Stimulated activated CD8-positive, alpha-beta memory T cell treated with anti-CD3 and anti-CD28 coated beads, Interleukin-4, amount 100 ng/mL, for 24 hours (primary cell): ENCODE measurements at regions not wholly inside any gene's neighbourhood (a gene's known extent, or its start where the extent isn't known, plus 50 kb on each side); places are given as distances from the start of the nearest gene placed in this dataset.
"Not testable (repeated sequence)": the region's sequence is repeated elsewhere in the genome, so short reads cannot be mapped to it uniquely, and the experiment has no call there.

Source experiments
- DNase-seq: peaks from one replicate; pipeline ENCODE4 v3.0.0-alpha.2; 2020; ENCODE audit warnings: low read depth

DNA sequence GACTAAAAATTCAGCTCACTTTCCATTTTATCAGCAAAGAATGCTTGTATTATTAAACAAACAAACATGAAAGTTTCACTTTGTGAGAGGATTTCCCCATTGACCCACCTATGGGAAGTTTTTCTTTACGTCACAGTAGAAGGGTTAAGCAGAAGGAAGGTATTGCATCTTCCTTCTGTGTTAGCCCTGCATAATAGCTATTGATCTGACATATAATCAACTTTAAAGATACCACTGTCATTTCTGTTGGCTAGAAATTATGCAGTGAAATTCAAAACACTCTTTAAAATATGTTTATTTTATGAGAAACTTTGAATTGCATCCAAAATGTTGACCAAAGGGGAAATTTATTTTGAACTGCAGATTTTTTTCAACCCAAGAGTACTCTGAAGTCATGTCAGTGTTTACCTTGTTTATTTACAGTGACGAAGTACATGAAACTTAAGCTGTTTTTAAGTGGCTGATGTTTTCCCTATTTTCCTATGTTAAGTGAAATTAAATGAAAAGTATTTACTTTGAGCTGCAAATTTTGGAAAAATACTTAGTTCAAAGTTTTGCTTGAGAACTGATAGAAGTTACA is 566.4 kb downstream of the ZEB2 start:
- DNase-seq, result no peak

DNA sequence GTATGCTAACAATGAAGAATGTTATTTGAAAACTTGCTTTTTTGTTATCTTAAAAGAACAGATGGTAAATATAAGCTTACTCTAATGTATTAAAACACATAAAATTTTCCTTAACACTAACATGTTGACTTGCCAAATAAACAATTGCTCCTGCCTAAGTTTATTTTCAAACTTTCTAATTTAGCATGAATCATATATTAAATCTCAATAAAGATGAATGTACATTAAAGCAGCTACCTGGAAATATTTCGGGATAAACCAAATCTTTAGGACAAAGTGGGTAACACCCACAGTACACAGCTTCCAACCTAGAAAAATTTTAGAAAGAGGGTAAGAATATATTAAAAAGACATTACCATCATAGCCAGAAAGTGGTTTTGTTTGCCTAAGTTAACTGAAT is 567.4 kb downstream of the ZEB2 start:
- DNase-seq, result no peak

DNA sequence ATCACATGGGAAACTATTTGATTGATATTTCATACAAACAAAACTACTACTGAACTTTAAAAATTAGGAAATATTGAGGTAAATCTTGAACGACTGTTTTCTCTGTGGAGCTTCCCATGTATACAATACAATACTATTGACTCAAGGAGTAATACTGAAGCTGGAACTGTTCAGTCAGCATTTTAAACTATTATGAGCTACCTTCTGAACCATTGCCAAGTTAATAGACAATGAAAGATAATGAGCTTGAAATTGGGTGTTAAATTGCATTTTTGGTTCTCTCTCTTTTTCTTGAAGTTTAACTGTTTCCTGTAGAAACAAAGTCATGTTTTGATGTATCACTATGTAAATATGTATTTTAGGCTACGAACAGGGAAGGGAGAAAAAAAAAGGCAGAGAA is 569.2 kb downstream of the ZEB2 start:
- DNase-seq, result no peak

DNA sequence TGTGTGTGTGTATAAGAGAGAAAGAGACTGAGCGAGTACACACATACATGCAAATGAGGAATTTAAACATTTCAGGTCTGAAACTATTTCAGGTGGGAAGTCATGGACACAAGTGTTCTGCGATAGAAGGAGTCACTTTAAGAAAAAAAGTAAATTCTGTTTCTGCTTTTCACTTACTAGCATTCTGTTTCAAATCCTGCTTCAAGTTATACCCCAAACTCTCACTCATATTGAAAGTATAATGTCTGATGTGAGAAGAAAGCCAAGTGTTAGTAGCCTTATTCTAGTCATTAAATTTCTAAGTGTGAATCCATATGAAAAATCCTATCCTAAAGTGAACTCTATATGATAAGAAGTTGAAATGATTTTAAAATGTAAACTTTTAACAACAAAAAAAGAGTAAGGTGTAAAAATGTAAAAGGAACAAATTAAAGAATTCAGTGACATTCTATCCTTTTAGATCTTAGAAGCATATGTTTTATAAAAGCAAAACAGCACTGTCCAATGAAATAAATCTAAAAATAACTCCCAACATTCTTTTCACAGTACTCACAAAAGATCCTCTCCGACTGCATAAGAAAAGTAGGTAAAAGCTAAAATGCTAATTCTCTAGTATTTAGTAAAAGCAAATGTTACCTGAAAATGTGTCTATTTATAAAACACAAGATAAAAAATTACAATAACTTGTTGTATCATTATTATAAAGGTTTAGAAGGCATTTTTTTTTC is 570.6 kb downstream of the ZEB2 start:
- DNase-seq, result no peak

DNA sequence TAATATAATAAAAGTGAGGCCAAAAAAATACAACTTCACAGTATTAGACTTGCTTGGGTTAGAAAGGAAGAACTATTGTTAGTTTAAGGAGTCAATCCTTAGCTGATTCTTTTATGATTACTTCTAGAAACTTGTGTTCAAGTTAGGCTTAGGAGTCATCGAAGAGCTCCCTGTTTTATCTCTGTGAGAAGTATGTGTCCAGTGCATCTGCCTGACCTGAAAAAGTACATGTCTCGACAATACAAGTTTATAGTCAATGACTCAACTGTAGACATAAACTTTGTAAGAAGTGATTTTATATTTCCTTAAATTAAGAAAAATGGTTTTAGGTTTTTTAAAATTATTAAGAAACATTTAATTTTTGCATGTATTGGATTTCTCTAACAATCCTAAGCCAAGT is 571.2 kb downstream of the ZEB2 start:
- no peak for DNase-seq

DNA sequence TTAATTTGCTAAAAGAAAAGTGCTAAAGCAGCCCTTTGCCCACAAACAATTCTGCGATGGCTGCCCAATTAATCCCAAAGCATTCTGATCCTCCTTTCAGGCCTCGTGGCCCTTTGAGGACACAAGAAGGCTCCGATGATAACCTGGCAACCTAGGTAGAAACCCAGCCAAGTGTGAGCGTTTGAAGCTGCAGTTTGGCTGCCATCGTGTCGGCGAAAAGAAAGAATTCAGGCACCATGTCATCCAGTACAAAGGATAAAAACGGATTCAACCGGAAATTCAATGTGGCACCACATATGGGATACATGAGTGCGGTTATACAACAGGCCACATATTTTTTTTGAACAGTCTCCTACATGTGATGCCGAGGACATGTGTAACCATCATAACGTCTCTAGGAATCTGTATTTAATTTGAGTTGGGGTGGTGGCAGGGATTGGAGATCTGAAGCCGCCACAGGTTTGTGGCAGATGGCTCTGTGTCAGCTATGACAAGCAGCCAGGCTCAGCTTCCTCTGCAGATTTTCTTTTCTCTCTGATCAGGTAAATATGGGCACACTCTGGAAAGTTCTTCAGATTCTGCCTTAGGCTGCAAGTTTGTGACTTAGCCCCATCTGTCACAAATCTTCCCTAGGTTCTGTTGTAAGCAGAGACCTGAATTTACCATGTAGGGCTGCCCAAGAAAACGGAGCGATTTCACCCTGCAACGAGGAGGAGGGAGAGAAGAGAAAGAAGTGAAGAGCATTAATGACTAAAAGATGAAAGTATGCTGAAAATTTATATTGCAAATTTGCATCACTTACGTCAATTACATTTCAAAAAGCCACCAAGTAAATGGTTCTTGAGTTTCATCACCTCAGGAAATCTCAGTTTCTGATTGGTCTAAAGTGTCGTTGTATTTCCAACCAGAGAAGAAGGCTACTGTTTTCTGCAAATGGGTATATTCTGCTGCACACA is 573.2 kb downstream of the ZEB2 start:
- DNase-seq, result no peak

DNA sequence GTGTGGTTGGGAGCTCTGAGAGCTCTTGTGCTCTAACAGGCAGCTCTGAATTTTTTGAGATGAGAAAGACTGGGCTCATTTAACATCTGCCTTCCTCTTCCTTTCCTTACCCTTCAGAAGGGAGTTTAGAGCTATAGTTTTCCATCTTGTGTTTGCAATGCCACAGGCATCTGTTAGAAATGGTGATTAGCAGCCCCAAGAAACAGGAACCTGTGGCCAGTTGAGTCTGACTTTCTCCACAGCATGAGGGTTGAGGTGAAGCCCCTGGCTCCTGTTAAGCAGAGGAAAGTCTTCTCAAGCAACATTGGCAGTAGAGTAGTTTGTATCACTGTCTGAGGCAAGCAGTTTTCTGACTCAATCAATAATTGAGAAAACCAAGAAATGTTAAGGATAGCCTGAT is 577.4 kb downstream of the ZEB2 start:
- DNase-seq, result no peak

DNA sequence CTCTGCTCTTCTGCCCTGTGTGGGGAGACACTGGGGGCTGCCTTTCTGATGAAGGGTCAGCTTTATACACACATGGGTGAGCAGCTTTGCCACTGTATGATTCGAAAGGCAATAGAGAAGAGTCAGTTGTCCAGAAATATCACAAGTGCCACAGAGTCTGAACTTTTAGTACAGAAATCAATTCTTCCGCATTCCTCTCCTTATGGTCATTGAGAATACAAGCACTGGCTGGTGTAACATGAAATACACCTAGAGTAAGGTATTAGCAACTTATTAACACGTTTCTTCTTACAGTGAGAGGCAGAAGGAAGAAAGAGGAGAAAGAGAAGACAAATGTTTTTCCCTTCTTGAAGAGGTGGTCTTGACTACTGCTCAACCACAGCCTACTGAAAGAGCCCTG is 579.2 kb downstream of the ZEB2 start:
- no peak for DNase-seq

DNA sequence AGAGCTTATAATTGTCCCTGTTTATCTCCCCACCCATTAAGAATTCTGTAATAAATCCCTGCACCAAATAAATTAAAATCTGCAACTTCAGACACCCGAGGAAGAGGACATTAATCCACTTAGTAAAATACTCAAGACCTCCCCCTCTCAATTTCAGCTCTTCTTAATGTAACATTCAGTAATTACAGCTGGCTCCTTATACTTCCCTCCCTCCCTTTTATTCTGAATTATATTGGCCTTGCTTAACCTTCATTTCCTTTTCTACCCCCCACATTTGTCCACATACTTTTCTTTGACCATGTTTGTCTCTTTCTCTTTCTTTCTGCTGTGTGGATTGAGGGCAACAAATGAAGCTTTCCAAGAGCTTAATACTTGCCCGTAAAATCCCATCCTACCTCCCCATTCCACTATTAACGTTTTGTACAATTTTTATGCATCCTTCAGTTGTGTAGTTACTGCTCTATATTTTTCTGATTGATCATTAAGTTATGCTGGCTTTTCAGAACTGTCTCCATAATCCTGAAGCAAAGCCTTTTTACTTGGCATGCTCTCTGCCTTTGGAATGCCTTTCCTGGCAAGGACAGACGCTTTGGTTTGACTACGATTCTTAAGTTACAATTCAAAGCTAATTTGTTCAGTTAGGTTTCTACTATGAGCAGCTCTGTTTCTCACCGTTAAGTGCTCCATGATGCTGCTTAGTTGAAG is 580.1 kb downstream of the ZEB2 start:
- DNase-seq, result no peak

DNA sequence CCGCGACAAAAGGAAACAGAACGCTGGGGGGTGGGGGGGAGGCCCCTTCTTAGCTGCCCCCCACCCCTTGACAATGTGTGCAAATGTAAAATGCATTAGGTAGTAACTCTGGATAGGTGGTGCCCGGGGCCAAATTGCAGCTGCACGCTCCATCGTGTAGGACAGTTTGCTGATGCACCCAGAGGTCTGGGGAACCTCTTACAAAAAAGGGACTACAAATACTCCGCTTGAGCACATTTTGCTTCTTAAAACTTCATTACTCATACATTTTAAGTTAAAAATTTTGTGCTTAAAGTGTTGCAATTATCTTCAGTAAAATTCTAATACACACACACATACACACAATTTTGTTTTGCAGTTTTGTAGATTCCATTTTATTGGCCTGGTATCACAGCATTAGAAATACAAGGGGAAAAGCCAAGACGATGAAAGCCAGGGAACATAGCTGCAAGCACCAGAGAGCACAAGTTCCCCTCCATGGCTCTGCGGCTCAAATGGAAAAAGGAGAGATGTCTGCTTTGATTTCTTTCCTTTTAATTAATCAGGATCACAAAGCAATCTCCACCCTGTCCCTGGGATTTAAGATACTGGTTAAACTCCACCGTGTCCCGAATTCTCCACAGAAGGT is 582.1 kb downstream of the ZEB2 start:
- DNase-seq, result no peak

DNA sequence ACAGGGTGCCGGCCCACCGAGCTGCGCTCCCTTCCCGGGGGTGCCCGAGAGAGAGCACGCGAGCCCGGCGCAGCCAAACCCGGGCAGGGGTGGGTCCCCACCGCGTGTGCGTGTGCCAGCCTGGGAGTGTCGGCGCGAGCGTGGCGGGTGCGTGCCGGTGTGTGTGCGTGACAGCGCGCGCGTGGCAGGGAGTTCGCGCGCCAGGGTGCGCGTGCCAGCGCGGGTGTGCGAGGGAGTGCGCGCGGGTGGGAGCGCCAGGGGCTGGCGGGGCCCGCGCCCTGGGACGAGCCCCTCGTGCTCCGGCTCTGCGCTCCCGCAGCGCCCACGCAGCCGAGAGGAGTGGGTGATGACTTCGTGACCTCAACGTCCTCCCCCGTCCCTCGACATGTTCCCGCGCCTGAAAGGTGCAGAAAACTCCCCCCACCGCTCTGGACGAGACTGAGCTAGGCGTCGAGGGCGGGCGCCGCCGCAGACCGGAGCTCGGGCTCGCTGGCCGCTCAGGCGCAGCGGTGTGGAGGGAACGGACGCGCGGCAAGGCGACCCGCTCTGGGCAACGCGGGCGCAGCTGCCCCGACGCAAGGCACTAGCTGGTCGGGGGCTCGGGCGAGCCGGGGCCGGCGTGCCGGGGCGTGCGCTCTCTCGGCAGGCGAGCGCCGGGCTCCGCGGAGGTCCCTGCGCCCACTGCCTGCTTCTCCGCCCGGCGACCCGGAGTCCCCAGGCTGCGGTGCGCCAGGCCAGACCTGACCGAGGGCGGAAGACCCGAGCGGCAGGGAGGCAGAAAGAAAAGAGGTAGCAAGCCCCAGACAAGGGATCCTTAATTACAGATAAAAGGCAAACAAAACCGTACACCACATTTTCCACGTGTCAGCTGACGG is 582.8 kb downstream of the ZEB2 start:
- DNase-seq, result peak; percentile 25

DNA sequence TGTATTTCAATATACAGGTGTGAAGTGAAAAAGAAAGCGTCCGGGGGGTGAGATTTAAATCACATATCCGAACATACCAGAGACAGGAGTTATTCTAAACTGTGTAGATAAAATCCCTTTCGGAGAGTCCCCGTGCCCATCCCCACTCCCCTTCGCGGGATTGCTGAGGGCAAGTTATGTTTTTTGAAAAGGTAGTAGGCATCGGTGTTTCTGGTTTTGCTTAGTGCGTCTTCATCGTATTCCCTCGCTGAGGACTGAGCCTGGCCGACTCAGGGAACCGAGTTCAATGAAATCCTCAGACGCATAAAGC is 583.4 kb downstream of the ZEB2 start:
- no peak for DNase-seq

DNA sequence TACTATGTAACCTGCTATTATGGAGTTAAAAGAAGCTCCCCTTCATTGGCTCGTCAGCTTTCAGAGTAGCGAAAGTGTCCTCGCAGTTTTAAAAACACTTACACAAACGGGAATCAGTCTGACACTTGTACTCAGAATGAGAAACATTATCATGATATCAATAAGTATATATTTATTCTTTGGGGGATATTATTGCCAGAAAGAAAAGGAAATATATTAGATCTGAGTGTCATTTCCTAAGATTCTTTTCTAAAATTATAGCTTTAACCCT is 584.5 kb downstream of the ZEB2 start:
- no peak for DNase-seq

DNA sequence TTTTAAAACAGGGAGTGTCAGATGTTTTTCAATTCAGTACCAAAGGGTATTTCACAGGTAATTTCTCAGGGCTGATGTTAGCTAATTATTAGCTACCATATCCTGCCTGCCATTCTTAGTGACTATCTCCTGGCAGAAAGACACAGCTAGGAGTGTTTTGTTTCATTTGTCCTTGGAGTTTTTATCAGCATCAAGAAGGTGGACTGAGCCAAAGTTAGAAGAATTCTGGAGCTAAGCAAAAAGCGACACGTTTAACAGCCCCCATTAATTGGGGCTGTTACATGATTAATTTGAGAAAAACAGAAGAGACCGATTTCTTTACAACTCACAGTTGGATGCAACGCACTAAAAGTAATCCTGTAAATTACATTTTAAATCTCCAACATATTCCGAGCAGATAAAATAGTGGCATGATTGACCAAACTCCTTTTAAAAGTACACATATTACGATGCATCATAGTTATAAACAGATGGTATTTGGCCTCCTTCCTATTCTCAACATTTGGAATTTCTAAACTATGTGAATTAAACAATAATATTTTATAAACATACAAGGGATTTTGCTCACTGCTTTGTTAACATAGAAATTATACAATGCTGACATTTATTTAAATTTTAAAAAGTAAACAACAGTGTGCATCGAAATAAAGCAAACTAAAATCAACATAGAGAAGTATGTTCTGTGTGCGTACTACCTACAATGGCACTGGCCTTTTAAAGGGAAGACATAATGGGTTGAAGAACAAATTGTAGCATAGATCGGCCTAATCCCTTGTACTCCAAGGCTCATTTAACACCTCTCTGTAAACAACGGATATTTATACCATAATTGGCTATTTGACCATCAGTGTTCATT is 585.1 kb downstream of the ZEB2 start:
- no peak for DNase-seq

DNA sequence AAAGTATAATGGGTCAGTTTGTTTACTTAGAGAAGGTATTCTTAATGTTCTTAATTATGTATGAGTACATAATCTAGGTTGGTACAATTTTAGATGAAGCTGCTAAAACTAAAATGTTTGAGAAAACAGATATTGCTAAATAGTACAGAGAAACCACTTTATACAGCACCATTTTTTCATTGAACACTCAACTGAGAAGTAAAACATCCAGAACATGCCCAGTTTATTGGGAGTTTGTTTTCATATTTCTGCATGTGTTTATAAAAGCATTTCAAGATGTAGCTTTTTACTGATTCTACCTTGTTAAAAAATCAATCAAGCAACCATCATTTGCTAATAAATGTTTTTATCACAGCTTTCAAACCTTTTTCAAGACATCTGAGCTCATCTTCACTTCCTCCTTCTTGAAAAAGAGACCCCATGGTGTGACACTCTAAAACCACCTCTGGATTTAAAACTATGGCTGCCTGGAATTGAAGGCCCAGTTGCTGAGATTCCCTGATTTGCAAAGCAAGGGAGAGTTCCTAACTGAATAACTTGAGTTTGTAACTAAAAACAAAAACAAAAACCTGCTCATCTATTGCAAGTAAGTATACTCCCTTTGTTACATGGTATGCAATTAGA is 585.9 kb downstream of the ZEB2 start:
- no peak for DNase-seq

DNA sequence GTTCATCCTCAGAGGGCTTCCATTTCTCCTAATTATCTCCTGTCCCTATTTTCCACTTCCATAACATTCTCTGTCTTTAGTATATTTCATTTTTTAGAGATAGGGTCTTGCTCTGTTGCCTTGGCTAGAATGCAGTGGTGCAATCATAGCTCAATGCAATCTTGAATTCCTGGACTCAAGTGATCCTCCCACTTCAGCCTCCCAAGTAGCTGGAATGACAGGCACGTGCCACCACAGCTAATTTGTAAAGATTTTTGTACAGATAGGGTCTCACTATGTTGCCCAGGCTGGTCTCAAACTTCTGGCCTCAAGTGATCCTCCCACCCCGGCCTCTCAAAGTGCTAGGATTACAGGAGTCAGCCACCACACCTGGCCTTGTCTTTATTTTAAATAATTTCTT is 589.0 kb downstream of the ZEB2 start:
- DNase-seq, result no peak

DNA sequence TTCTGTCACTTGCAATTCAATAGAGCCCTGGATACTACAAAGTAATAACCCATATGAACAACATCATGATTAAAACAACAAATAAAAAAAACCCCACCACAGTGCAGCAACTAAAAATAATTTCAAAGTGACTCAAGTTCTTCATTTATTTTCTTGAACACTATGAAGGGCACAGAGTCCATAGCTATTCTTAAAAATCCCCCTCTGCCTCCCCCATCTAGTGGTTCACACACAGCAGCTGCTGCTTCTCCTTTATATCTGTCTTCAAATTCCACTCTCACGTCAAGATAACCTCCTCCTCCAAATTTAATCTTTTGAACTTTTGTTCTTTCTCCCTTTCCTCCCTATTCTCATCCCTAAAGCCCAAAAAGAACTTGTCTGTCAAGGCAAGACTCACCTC is 591.3 kb downstream of the ZEB2 start:
- DNase-seq, result no peak

DNA sequence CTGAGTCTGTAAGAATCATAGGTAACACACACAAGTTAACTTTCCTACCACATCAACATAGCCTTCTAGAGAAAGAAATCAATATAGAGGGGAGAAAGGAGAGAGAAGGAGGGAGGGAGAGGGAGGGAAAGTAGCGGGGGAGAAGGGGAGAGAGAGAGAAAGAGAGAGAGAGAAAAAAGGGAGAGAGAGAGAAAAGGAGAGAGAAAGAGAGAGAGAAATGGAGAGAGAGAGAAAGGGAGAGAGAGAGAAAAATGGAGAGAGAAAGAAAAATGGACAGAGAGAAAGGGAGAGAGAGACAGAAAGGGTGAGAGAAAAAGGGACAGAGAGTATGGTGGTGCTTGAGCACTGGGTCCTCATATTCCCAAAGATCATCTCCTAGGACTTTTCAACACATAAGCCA is 591.7 kb downstream of the ZEB2 start:
- DNase-seq, result no peak

DNA sequence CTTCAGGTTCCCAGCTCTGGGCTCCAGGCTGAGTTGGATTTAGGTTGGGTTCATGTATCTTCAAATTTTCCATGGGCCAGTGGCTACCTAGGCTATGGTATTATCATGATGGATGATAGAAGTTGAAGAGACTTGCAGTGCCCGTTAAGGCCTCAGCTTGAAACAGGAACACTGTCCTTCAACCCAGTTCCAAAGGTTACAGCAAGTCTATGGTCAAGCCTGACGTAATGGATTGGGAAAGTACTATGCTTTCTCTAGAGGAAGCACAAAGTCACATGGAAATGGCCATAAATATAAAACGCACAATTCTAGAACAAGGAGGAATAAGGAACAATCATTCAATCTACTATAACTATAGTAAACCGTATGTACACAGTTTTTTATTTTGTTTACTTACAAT is 593.2 kb downstream of the ZEB2 start:
- no peak for DNase-seq

DNA sequence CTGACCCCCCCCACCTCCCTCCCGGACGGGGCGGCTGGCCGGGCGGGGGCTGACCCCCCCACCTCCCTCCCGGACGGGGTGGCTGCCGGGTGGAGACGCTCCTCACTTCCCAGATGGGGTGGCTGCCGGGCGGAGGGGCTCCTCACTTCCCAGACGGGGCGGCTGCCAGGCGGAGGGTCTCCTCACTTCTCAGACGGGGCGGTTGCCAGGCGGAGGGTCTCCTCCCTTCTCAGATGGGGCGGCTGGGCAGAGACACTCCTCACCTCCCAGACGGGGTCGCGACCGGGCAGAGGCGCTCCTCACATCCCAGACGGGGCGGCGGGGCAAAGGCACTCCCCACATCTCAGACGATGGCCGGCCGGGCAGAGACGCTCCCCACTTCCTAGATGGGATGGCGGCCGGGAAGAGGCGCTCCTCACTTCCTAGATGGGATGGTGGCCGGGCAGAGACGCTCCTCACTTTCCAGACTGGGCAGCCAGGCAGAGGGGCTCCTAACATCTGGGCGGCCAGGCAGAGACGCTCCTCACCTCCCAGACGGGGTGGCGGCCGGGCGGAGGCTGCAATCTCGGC is 597.6 kb downstream of the ZEB2 start:
- DNase-seq, result not testable (repeated sequence)
